SK-N-SH (cell line): ENCODE measurements at regions not wholly inside any gene's neighbourhood (a gene's known extent, or its start where the extent isn't known, plus 50 kb on each side); places are given as distances from the start of the nearest gene placed in this dataset.
A peak's percentile ranks its signal among the peaks of the same experiment; 100 is the strongest.

Source experiments
- CTCF ChIA-PET: fragments of 300-600, 350-600 bp; formaldehyde crosslinking; extraction: SDS; loops from one replicate; lab custom pipeline; 2021; lab: Yijun Ruan, JAX
- POLR2A ChIA-PET: fragments of 350-600 bp; sonication (Branson Sonifier 250); formaldehyde crosslinking; extraction: SDS; loops from one replicate; lab custom pipeline; 2020; ENCODE audit warnings: antibody characterized with exemption, inconsistent platforms; lab: Yijun Ruan, JAX
- DNase-seq: peaks from one replicate; pipeline ENCODE4 v3.0.0; 2012
- H2AFZ ChIP-seq: fragments of 200-600 bp; sonication (generic); 2 replicates; pipeline ENCODE4 v1.8.1; 2016; ENCODE audit warnings: antibody characterized with exemption, mild to moderate bottlenecking, low read depth
- H3F3A ChIP-seq: fragments of 200-600 bp; sonication (generic); replicated peaks from 2 replicates; pipeline ENCODE3; 2016; ENCODE audit warnings: antibody characterized with exemption, mild to moderate bottlenecking; ENCODE audit not compliant: insufficient read depth
- H3K27ac ChIP-seq, 2 experiments: fragments of 200-500 bp in 1 of 2; fragments of 200-600 bp in 1 of 2; sonication (Bioruptor generic) in 1 of 2; sonication (generic), shearing (Covaris generic) in 1 of 2; 2 replicates each; pipeline versions ENCODE4 v1.5.1 to v1.6.1; 2014 to 2016; ENCODE audit warnings: low read depth in 2 of 2, inconsistent platforms in 1 of 2, low read length in 1 of 2, mild to moderate bottlenecking in 1 of 2, mixed read lengths in 1 of 2
- H3K27me3 ChIP-seq: fragments of 200-600 bp; sonication (generic), shearing (Covaris generic); 2 replicates; pipeline ENCODE4 v1.6.1; 2016; ENCODE audit warnings: mixed run types; ENCODE audit not compliant: insufficient read depth
- H3K36me3 ChIP-seq, 2 experiments: fragments of 200-500 bp in 1 of 2; fragments of 200-600 bp in 1 of 2; sonication (Bioruptor generic) in 1 of 2; sonication (generic) in 1 of 2; replicated peaks in 1 of 2; 2 replicates each; pipeline versions ENCODE3 to v1.5.1; 2014 to 2016; ENCODE audit warnings: low read length in 1 of 2, mild to moderate bottlenecking in 1 of 2; ENCODE audit not compliant: insufficient read depth in 2 of 2, control insufficient read depth in 1 of 2
- H3K4me1 ChIP-seq, 2 experiments: fragments of 200-500 bp in 1 of 2; fragments of 200-600 bp in 1 of 2; sonication (Bioruptor generic) in 1 of 2; sonication (generic), shearing (Covaris generic) in 1 of 2; 2 replicates each; pipeline versions ENCODE4 v1.5.1 to v1.6.1; 2014 to 2016; ENCODE audit warnings: low read depth in 1 of 2, low read length in 1 of 2, mixed run types in 1 of 2; ENCODE audit not compliant: insufficient read depth in 2 of 2, control insufficient read depth in 1 of 2
- H3K4me2 ChIP-seq: fragments of 200-600 bp; sonication (generic), shearing (Covaris generic); 2 replicates; pipeline ENCODE4 v1.6.1; 2017; ENCODE audit warnings: mixed run types
- H3K4me3 ChIP-seq, 2 experiments: fragments of 200-500 bp in 1 of 2; fragments of 200-600 bp in 1 of 2; sonication (Bioruptor generic) in 1 of 2; sonication (generic), shearing (Covaris generic) in 1 of 2; 2 replicates each; pipeline versions ENCODE4 v1.5.1 to v1.8.1; 2014 to 2016; ENCODE audit warnings: low read depth in 2 of 2, inconsistent platforms in 1 of 2, low read length in 1 of 2, mild to moderate bottlenecking in 1 of 2, mixed read lengths in 1 of 2, moderate library complexity in 1 of 2
- H3K79me2 ChIP-seq: fragments of 200-600 bp; sonication (generic); 2 replicates; pipeline ENCODE4 v1.8.1; 2017; ENCODE audit warnings: mild to moderate bottlenecking; ENCODE audit not compliant: insufficient read depth
- H3K9ac ChIP-seq: fragments of 200-600 bp; sonication (generic); 2 replicates; pipeline ENCODE4 v1.6.1; 2017; ENCODE audit warnings: mixed run types
- H3K9me2 ChIP-seq: fragments of 200-600 bp; sonication (generic); 2 replicates; pipeline ENCODE4 v1.6.1; 2017; ENCODE audit warnings: mixed run types
- H3K9me3 ChIP-seq: fragments of 200-600 bp; sonication (generic); 2 replicates; pipeline ENCODE4 v1.6.1; 2017; ENCODE audit warnings: mixed run types, mild to moderate bottlenecking, moderate library complexity
- H4K20me1 ChIP-seq: fragments of 200-600 bp; sonication (generic); 2 replicates; pipeline ENCODE4 v1.6.1; 2017; ENCODE audit warnings: mild to moderate bottlenecking, mixed run types; ENCODE audit not compliant: insufficient read depth
- ELF1 ChIP-seq: IDR thresholded peaks from 2 replicates; pipeline ENCODE4 v1.4.0; 2012
- EP300 ChIP-seq, 2 experiments: IDR thresholded peaks; 2 replicates each; pipeline versions ENCODE4 v1.4.0 to v1.6.1; 2012; ENCODE audit warnings: borderline replicate concordance in 1 of 2, low read depth in 1 of 2, low read length in 1 of 2
- EZH2phosphoT487 ChIP-seq: fragments of 200-600 bp; sonication (generic); IDR thresholded peaks from 2 replicates; pipeline ENCODE4 v1.6.1; 2017; ENCODE audit warnings: low read depth, mixed run types, mild to moderate bottlenecking, antibody characterized with exemption, moderate library complexity, borderline replicate concordance
- FOSL2 ChIP-seq: IDR thresholded peaks from 2 replicates; pipeline ENCODE4 v1.4.0; 2012; ENCODE audit warnings: low read depth, mild to moderate bottlenecking, moderate library complexity, borderline replicate concordance
- FOXJ3 ChIP-seq: sonication (generic); formaldehyde crosslinking; IDR thresholded peaks from 2 replicates; pipeline ENCODE4 v1.5.1; 2020; ENCODE audit warnings: mild to moderate bottlenecking, missing genetic modification reagents
- GATA2 ChIP-seq: sonication (generic); formaldehyde crosslinking; IDR thresholded peaks from 2 replicates; pipeline ENCODE4 v1.5.0; 2020; ENCODE audit warnings: mild to moderate bottlenecking, missing genetic modification reagents
- IRF3 ChIP-seq: fragments of 150-350 bp; IDR thresholded peaks from 2 replicates; pipeline ENCODE4 v1.6.1; 2016; ENCODE audit warnings: mild to moderate bottlenecking, low read depth, low read length
- JUND ChIP-seq: IDR thresholded peaks from 2 replicates; pipeline ENCODE4 v1.4.0; 2012
- MXI1 ChIP-seq: IDR thresholded peaks from 2 replicates; pipeline ENCODE4 v1.6.1; 2012; ENCODE audit warnings: mild to moderate bottlenecking, low read depth, low read length, improper control_type of control experiment
- NFIC ChIP-seq: IDR thresholded peaks from 2 replicates; pipeline ENCODE4 v1.4.0; 2012; ENCODE audit warnings: borderline replicate concordance
- NRF1 ChIP-seq: IDR thresholded peaks from 2 replicates; pipeline ENCODE4 v1.6.1; 2012; ENCODE audit warnings: low read depth, mild to moderate bottlenecking, low read length
- POLR2AphosphoS5 ChIP-seq: IDR thresholded peaks from 2 replicates; pipeline ENCODE4 v1.6.1; 2012; ENCODE audit warnings: low read depth, low read length
- RAD21 ChIP-seq: IDR thresholded peaks from 2 replicates; pipeline ENCODE4 v1.6.1; 2012; ENCODE audit warnings: mild to moderate bottlenecking, low read length
- RCOR1 ChIP-seq: fragments of 150-350 bp; IDR thresholded peaks from 2 replicates; pipeline ENCODE4 v1.6.1; 2017; ENCODE audit warnings: antibody characterized with exemption, low read length
- RFX5 ChIP-seq: IDR thresholded peaks from 2 replicates; pipeline ENCODE4 v1.6.1; 2012; ENCODE audit warnings: mild to moderate bottlenecking, improper control_type of control experiment, low read length
- TAF1 ChIP-seq: IDR thresholded peaks from 2 replicates; pipeline ENCODE4 v1.6.1; 2012; ENCODE audit warnings: low read depth, mild to moderate bottlenecking, low read length, moderate library complexity, borderline replicate concordance
- WGBS: methylation state at CpG from one replicate; pipeline ENCODE4 v1.1.6; 2017; ENCODE audit warnings: low lambda C conversion rate; 5-methylcytosine and 5-hydroxymethylcytosine counted together
- TF ChIP-seq, protein P1 (sequence below): IDR thresholded peaks from 2 replicates; pipeline ENCODE4 v1.4.0; 2012; ENCODE audit warnings: low read depth, borderline replicate concordance
- TF ChIP-seq, protein P2 (sequence below): fragments of 150-350 bp; IDR thresholded peaks from 2 replicates; pipeline ENCODE4 v1.6.1; 2017; ENCODE audit warnings: antibody characterized with exemption, low read length, low read depth, borderline replicate concordance
- TF ChIP-seq, protein P3 (sequence below): fragments of 200-600 bp; sonication (generic); IDR thresholded peaks from 2 replicates; pipeline ENCODE4 v1.6.1; 2017; ENCODE audit warnings: antibody characterized with exemption, mild to moderate bottlenecking, moderate library complexity

DNA sequence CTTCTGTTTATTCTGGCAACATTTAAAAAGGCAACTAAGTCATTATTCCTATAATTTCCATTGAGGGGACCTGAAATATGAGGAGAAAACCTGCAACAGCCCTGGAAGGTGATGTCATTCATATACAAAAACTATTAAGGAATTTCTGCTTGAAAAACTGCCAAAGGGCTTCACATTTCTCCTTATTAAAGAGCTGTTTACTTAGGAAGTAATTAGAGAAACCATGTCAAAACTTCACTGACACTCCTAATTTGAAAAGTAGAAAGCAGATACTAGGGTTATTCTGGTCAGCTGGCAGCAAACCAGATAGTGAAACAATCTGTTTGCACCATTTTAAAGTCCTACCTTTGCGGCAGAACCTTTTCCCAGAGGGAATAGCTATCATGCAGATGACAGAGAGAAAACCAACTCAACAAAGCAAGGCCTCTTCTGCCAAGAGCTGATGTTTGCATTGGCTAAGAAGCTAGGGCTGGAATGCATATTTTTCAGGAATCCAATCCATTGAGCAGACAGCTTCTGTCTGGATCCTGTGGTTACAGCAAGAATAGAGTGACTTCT, 592.2 kb upstream of the SYT4 start (continued):
- TF ChIP-seq, protein P1, sequence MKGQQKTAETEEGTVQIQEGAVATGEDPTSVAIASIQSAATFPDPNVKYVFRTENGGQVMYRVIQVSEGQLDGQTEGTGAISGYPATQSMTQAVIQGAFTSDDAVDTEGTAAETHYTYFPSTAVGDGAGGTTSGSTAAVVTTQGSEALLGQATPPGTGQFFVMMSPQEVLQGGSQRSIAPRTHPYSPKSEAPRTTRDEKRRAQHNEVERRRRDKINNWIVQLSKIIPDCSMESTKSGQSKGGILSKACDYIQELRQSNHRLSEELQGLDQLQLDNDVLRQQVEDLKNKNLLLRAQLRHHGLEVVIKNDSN = no peak
- peak; percentile 86 for TF ChIP-seq NFIC
- no peak for TF ChIP-seq EZH2phosphoT487
- TF ChIP-seq, protein P2, sequence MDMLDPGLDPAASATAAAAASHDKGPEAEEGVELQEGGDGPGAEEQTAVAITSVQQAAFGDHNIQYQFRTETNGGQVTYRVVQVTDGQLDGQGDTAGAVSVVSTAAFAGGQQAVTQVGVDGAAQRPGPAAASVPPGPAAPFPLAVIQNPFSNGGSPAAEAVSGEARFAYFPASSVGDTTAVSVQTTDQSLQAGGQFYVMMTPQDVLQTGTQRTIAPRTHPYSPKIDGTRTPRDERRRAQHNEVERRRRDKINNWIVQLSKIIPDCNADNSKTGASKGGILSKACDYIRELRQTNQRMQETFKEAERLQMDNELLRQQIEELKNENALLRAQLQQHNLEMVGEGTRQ = no peak
- TF ChIP-seq RFX5 = no peak
- TF ChIP-seq MXI1 = no peak
- TF ChIP-seq JUND = peak; percentile 23; the same call in 1 of the 2 replicates
- TF ChIP-seq EP300 (IDR thresholded peaks at IDR 0.05; ENCODE audit: borderline replicate concordance in 1 of 2, low read depth in 1 of 2, low read length in 1 of 2) = peak; percentile 49 to 76; a peak in 3 of 4 replicates

DNA sequence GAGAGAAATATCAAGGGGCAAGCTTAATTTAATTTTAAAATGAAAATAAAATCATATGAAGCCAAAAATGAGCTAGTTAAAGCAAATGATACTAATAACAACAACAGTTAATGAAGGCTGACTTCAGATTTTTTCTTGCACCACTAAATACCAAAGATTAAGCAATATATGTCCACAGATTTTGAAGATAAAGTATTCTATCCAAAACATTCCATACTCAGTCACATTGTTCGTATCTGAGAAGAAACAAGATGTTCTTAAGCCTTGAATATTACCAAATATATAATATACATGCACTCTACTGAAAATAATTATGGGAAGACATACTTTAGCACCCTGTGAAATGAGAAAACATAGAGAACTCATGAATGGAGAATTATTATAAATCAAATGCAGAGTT, 593.3 kb upstream of the SYT4 start:
- DNase-seq = no peak
- POLR2A ChIA-PET = no interaction called here
- CTCF ChIA-PET = no interaction called here

DNA sequence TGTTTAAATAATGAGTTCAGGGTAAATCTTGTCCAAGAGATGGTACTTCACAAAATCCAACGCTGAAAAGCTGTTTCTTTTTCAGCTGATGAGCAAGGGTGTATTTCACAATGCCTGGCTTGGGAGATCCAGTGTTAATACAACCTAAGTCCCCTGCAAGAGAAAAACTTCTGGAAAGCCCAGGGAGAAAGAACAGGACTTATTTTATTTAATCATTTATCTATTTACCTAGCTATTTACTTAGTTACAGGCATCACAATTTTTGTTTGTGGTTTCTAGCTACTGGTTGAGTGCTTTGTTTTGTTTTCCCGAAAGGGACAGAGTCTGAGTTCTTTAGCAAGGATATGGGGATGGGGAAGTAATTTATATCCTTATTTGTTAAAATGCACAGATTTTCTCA, 598.2 kb upstream of the SYT4 start:
- no peaks in the 10 kb centered on the region for H3K9me2 ChIP-seq
- H3K4me2 ChIP-seq = no peak overlapping the region
- no peaks in the 10 kb centered on the region for H3K9me3 ChIP-seq
- H3K36me3 ChIP-seq = no peaks in the 10 kb centered on the region
- no peaks in the 10 kb centered on the region for H4K20me1 ChIP-seq
- H3K79me2 ChIP-seq = no peaks in the 10 kb centered on the region
- H2AFZ ChIP-seq = no peak overlapping the region
- 53% methylated on average over 2 of the region's 2 CpGs for WGBS
- ChIA-PET CTCF (no interaction called here), POLR2A (no interaction called here)
- DNase-seq = no peak
- no peak overlapping the region for H3K9ac ChIP-seq
- peak overlapping the region; percentile 60 to 98; a peak in 3 of 4 replicates for H3K27ac ChIP-seq
- peaks cover 15 to 31% of the 10 kb centered on the region in 2 experiments for H3K4me1 ChIP-seq
- H3K4me3 ChIP-seq = no peak overlapping the region
- no peaks in the 10 kb centered on the region for H3K27me3 ChIP-seq
- peaks cover 11% of the 10 kb centered on the region for H3F3A ChIP-seq
- TF ChIP-seq TAF1 (no peak), NRF1 (no peak), RCOR1 (no peak), POLR2AphosphoS5 (no peak), GATA2 (CRISPR knock-in tag) (no peak), ELF1 (no peak), FOSL2 (no peak), RAD21 (no peak), RFX5 (no peak), JUND (no peak)
- TF ChIP-seq, protein P3, sequence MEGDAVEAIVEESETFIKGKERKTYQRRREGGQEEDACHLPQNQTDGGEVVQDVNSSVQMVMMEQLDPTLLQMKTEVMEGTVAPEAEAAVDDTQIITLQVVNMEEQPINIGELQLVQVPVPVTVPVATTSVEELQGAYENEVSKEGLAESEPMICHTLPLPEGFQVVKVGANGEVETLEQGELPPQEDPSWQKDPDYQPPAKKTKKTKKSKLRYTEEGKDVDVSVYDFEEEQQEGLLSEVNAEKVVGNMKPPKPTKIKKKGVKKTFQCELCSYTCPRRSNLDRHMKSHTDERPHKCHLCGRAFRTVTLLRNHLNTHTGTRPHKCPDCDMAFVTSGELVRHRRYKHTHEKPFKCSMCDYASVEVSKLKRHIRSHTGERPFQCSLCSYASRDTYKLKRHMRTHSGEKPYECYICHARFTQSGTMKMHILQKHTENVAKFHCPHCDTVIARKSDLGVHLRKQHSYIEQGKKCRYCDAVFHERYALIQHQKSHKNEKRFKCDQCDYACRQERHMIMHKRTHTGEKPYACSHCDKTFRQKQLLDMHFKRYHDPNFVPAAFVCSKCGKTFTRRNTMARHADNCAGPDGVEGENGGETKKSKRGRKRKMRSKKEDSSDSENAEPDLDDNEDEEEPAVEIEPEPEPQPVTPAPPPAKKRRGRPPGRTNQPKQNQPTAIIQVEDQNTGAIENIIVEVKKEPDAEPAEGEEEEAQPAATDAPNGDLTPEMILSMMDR = no peak
- TF ChIP-seq, protein P1 = no peak

More for the DNA sequence above, 593.3 kb upstream of the SYT4 start:
- no peak for TF ChIP-seq FOXJ3
- TF ChIP-seq IRF3 = no peak
- no peak for TF ChIP-seq NFIC
- no peaks in the 10 kb centered on the region for H3K27me3 ChIP-seq
- no peak overlapping the region for H3K9ac ChIP-seq
- no peaks in the 10 kb centered on the region for H4K20me1 ChIP-seq
- peaks cover 31% of the 10 kb centered on the region for H3F3A ChIP-seq
- no peaks in the 10 kb centered on the region for H3K9me2 ChIP-seq
- no peak overlapping the region for H3K4me2 ChIP-seq
- H3K9me3 ChIP-seq = no peaks in the 10 kb centered on the region
- peak overlapping the region in 1 of 2 experiments; percentile 90; a peak in 2 of 4 replicates for H3K27ac ChIP-seq
- 79% methylated on average over 1 of the region's 1 CpG for WGBS
- peaks cover 8 to 18% of the 10 kb centered on the region in 2 experiments; a peak in 3 of 4 replicates for H3K4me1 ChIP-seq
- no peak overlapping the region for H2AFZ ChIP-seq
- H3K79me2 ChIP-seq = no peaks in the 10 kb centered on the region
- no peak overlapping the region for H3K4me3 ChIP-seq
- no peaks in the 10 kb centered on the region for H3K36me3 ChIP-seq
